Body of pancreas (tissue), 4 donors: ENCODE measurements at regions not wholly inside any gene's neighbourhood (a gene's known extent, or its start where the extent isn't known, plus 50 kb on each side); places are given as distances from the start of the nearest gene placed in this dataset.

Experiments
- ATAC-seq: fragments of 150-250 bp; one replicate; pipeline ENCODE4 v1.9.1; 2016
- DNase-seq, 4 donors: peaks; one replicate each; pipeline ENCODE4 v3.0.0-alpha.2; 2019
- H3K27ac ChIP-seq, 4 donors: fragments of 200-600 bp; sonication (generic); 1 replicate in 3 of 4; 2 replicates in 1 of 4; pipeline versions ENCODE4 v1.5.1 to v1.6.1; 2016 to 2019; ENCODE audit warnings: mild to moderate bottlenecking in 1 of 4, mixed read lengths in 1 of 4, moderate library complexity in 1 of 4
- H3K27me3 ChIP-seq, 2 donors: fragments of 200-600 bp; sonication (generic); one replicate each; pipeline ENCODE4 v1.6.0; 2016; ENCODE audit warnings: mild to moderate bottlenecking in 1 of 2
- H3K36me3 ChIP-seq, 2 donors: fragments of 200-600 bp; sonication (generic); replicated peaks in 1 of 2; 2 replicates each; pipeline ENCODE4 v1.5.1; 2016; ENCODE audit warnings: low read depth in 2 of 2; ENCODE audit not compliant: insufficient read depth in 1 of 2
- H3K4me1 ChIP-seq: fragments of 200-600 bp; sonication (generic); one replicate; pipeline ENCODE4 v1.6.0; 2016
- H3K4me3 ChIP-seq, 2 donors: fragments of 200-600 bp; sonication (generic); 1 replicate in 1 of 2; 2 replicates in 1 of 2; pipeline ENCODE4 v1.5.1; 2016 to 2019
- H3K9me3 ChIP-seq, 3 donors: fragments of 200-600 bp; sonication (generic); 1 replicate in 2 of 3; 2 replicates in 1 of 3; pipeline ENCODE4 v1.5.1; 2016
- POLR2A ChIP-seq, 3 donors: fragments of 450-650 bp; IDR thresholded peaks; one replicate each; pipeline ENCODE4 v1.6.1; 2016; ENCODE audit warnings: antibody characterized with exemption in 3 of 3, mild to moderate bottlenecking in 2 of 3
- WGBS, 2 donors: methylation state at CpG; one replicate each; pipeline ENCODE4 v1.1.5; 2017; 5-methylcytosine and 5-hydroxymethylcytosine counted together
- intact Hi-C: fragments of 100-400 bp; cut with DNase I; formaldehyde crosslinking; loops from one replicate; pipeline ENCODE4 v1.15.1; 2023
- TF ChIP-seq, protein P1 (sequence below), 7 experiments: fragments of 450-650 bp in 4 of 7; fragments of 200-600 bp in 3 of 7; sonication (generic) in 3 of 7; IDR thresholded peaks; one replicate each; pipeline ENCODE4 v1.5.1; 2016 to 2019; ENCODE audit warnings: antibody characterized with exemption in 7 of 7

DNA sequence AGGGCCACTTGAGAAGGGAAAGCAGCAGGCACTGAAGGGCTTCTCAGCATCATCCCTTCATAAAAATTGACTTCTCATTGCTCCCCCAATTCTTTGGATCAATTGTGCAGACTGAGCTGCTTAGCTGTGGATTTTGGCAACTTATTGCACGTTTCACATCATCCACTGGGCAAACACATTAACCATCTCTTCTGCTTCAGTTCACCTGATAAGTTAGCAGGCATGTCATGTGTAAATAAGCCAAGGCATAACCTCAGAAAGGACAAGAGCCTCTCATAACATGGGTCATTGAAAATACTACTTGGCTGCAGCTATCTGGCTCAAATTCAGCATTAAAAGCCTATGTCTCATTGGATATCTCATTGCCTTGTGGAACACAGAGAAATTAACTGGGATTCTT lies 366.5 kb downstream of the LRRC3B start:
- H3K4me1 ChIP-seq, result no peaks in the 10 kb centered on the region
- no peaks in the 10 kb centered on the region for H3K9me3 ChIP-seq
- no peak for TF ChIP-seq POLR2A (IDR thresholded peaks at IDR 0.05)
- TF ChIP-seq, protein P1, sequence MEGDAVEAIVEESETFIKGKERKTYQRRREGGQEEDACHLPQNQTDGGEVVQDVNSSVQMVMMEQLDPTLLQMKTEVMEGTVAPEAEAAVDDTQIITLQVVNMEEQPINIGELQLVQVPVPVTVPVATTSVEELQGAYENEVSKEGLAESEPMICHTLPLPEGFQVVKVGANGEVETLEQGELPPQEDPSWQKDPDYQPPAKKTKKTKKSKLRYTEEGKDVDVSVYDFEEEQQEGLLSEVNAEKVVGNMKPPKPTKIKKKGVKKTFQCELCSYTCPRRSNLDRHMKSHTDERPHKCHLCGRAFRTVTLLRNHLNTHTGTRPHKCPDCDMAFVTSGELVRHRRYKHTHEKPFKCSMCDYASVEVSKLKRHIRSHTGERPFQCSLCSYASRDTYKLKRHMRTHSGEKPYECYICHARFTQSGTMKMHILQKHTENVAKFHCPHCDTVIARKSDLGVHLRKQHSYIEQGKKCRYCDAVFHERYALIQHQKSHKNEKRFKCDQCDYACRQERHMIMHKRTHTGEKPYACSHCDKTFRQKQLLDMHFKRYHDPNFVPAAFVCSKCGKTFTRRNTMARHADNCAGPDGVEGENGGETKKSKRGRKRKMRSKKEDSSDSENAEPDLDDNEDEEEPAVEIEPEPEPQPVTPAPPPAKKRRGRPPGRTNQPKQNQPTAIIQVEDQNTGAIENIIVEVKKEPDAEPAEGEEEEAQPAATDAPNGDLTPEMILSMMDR (IDR thresholded peaks at IDR 0.05), result no peak
- WGBS, 2 donors, result 40 to 64% methylated on average over 1 of the region's 1 CpG
- H3K4me3 ChIP-seq, result no peak overlapping the region
- no peaks in the 10 kb centered on the region for H3K36me3 ChIP-seq
- no peaks in the 10 kb centered on the region for H3K27me3 ChIP-seq
- no peak overlapping the region for H3K27ac ChIP-seq
- intact Hi-C loops, result no loop called here
- ATAC-seq (no peak), DNase-seq (no peak)

DNA sequence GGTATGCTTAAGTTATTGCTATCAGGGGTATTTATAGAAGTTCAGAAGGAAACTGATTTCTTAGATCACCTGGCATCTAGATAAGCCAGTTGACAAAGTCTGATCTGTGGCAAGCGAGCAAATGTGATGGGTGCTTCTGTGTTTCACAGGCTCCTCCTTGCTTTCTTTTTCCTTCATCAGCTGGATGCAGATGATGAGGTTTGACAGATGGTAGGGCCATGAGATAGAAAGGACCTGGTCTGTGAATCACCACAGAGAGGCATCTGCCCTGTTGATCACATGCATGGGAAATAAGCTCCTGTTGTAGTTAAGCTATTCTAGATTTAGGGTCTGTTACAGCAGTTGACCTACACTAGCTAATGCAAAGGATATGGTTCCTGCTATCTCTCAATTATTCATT lies 372.0 kb downstream of the NEK10 start:
- TF ChIP-seq, protein P1 (IDR thresholded peaks at IDR 0.05), result no peak
- no peak for TF ChIP-seq POLR2A (IDR thresholded peaks at IDR 0.05)
- ATAC-seq (no peak), DNase-seq (no peak)
- H3K27ac ChIP-seq, result no peak overlapping the region
- H3K9me3 ChIP-seq, result no peaks in the 10 kb centered on the region
- H3K36me3 ChIP-seq, result no peaks in the 10 kb centered on the region
- intact Hi-C loops, result no loop called here
- H3K4me3 ChIP-seq, result no peak overlapping the region
- WGBS, 2 donors, result 73 to 84% methylated on average over 1 of the region's 1 CpG
- H3K4me1 ChIP-seq, result peaks cover under 1% of the 10 kb centered on the region
- H3K27me3 ChIP-seq, result no peaks in the 10 kb centered on the region

DNA sequence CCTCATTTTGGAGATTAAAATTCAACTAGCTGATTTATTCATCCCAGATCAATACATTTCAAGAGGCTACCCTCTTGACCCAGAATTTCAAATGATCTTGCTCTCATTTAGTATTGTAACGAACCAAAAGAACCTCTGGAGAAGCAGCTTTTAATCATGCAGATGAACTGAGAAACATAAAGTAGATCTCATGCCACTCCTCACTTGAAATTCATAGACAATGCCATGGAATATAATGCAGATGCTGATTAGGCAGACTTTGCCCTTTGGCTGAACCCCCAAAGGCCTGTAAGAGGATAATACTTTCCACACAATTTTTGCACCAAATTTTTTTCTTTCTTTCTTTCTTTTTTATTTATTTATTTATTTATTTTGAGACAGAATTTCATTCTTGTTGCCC lies 358.3 kb downstream of the NEK10 start:
- 68 to 75% methylated on average over 1 of the region's 1 CpG for WGBS, 2 donors
- intact Hi-C loops, result no loop called here
- H3K4me1 ChIP-seq, result no peaks in the 10 kb centered on the region
- H3K9me3 ChIP-seq, result no peaks in the 10 kb centered on the region
- H3K27ac ChIP-seq, result no peak overlapping the region
- ATAC-seq (no peak), DNase-seq (no peak)
- no peaks in the 10 kb centered on the region for H3K36me3 ChIP-seq
- TF ChIP-seq, protein P1 (IDR thresholded peaks at IDR 0.05), result no peak
- no peak for TF ChIP-seq POLR2A (IDR thresholded peaks at IDR 0.05)
- H3K27me3 ChIP-seq, result no peaks in the 10 kb centered on the region
- H3K4me3 ChIP-seq, result no peak overlapping the region

DNA sequence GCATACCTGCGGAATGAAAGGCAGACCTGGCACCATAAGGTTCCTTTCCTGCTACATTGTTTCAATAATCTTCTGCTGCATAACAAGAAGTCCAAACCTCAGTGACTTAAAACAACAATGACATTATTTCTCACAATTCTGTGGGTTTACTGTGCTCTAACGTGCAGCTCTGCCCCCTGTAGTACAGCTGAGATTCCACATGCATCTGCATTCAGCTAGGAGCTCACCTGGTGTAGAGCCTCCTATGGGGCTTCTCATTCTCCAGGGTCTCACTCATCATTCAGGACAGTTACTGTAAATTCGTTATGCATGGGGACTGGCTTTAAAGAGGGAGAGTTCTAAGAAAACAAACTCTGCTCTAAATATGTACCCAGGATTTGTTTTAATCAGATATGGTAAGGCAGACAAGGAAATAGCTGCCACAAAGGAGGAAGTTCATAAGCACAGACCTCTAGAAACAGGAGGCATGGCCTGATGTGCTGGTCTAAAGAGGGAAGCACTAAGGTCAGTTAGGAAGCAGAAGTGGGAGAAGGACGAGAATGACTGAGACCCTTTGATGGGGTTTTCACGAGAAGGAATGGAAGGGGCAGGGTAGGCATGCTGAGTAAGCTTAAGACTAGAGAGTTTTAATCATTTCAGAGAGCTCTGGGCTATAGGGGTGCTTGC lies 347.0 kb downstream of the NEK10 start:
- H3K36me3 ChIP-seq, result no peaks in the 10 kb centered on the region
- no peaks in the 10 kb centered on the region for H3K9me3 ChIP-seq
- TF ChIP-seq, protein P1 (IDR thresholded peaks at IDR 0.05), result no peak
- no peak for TF ChIP-seq POLR2A (IDR thresholded peaks at IDR 0.05)
- DNase-seq (no peak), ATAC-seq (no peak)
- intact Hi-C loops, result no loop called here
- no peak overlapping the region for H3K4me3 ChIP-seq
- WGBS, 2 donors, result 70 to 74% methylated on average over 5 of the region's 5 CpGs
- H3K4me1 ChIP-seq, result no peaks in the 10 kb centered on the region
- no peak overlapping the region for H3K27ac ChIP-seq
- no peaks in the 10 kb centered on the region for H3K27me3 ChIP-seq

DNA sequence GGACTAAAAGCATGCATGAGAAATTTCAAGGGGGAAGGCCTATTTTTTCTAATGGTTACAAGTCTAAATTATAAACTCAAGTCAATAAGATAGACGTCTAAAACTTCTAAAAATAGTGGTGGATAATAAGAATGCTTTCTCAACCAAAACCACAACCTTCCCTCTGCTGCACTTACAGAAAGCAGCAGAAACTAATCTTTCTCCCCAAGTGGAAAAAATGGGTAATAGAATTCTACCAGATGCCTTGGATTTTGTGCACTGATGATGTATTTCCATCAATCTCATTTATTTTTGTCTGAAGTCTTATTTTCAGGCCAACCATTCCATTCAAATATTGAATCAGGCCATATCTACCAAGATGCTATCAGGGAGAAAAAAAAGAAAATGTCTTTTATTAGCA lies 344.7 kb downstream of the NEK10 start:
- Histone ChIP-seq H3K9me3 (no peaks in the 10 kb centered on the region), H3K27ac (no peak overlapping the region), H3K27me3 (no peaks in the 10 kb centered on the region), H3K4me1 (no peaks in the 10 kb centered on the region), H3K4me3 (no peak overlapping the region), H3K36me3 (no peaks in the 10 kb centered on the region)
- TF ChIP-seq, protein P1 (IDR thresholded peaks at IDR 0.05), result no peak
- TF ChIP-seq POLR2A (IDR thresholded peaks at IDR 0.05), result no peak
- 27 to 28% methylated on average over 1 of the region's 1 CpG for WGBS, 2 donors
- no peak for DNase-seq
- ATAC-seq, result no peak
- intact Hi-C loops, result no loop called here
